GM23338 (cell line): ENCODE measurements at regions not wholly inside any gene's neighbourhood (a gene's known extent, or its start where the extent isn't known, plus 50 kb on each side); places are given as distances from the start of the nearest gene placed in this dataset.

Source experiments
- ATAC-seq: fragments of 200-7000 bp; cut with Tn5 transposase; 3 replicates; pipeline ENCODE4 v1.9.1; 2020
- DNase-seq: peaks from one replicate; pipeline ENCODE4 v3.0.0-alpha.2; 2015; ENCODE audit warnings: low spot score
- H2AFZ ChIP-seq: fragments of 200-600 bp; sonication (generic); 2 replicates; pipeline ENCODE4 v1.8.0; 2016; ENCODE audit warnings: antibody characterized with exemption, mild to moderate bottlenecking, moderate library complexity
- H3F3A ChIP-seq: fragments of 200-600 bp; sonication (generic); replicated peaks from 2 replicates; pipeline ENCODE4 v1.8.0; 2017; ENCODE audit warnings: antibody characterized with exemption, mixed run types, low read depth
- H3K27ac ChIP-seq: fragments of 200-600 bp; sonication (generic); 2 replicates; pipeline ENCODE4 v1.6.1; 2016; ENCODE audit warnings: low read depth
- H3K27me3 ChIP-seq: fragments of 200-600 bp; sonication (generic); 2 replicates; pipeline ENCODE4 v1.8.0; 2016; ENCODE audit warnings: mild to moderate bottlenecking, mixed run types, moderate library complexity; ENCODE audit not compliant: insufficient read depth
- H3K36me3 ChIP-seq: fragments of 200-600 bp; sonication (generic); 2 replicates; pipeline ENCODE4 v1.8.0; 2016; ENCODE audit warnings: mild to moderate bottlenecking; ENCODE audit not compliant: insufficient read depth
- H3K4me1 ChIP-seq: fragments of 200-600 bp; sonication (generic); 2 replicates; pipeline ENCODE4 v1.8.0; 2016; ENCODE audit warnings: mild to moderate bottlenecking, moderate library complexity; ENCODE audit not compliant: insufficient read depth
- H3K4me2 ChIP-seq: fragments of 200-600 bp; sonication (generic); 2 replicates; pipeline ENCODE4 v1.7.1; 2017; ENCODE audit warnings: mixed run types
- H3K4me3 ChIP-seq: fragments of 200-600 bp; sonication (generic); 2 replicates; pipeline ENCODE4 v1.6.1; 2016; ENCODE audit warnings: mixed run types
- H3K79me2 ChIP-seq: fragments of 200-600 bp; sonication (generic); replicated peaks from 2 replicates; pipeline ENCODE4 v1.8.0; 2017; ENCODE audit warnings: mild to moderate bottlenecking; ENCODE audit not compliant: insufficient read depth
- H3K9me2 ChIP-seq: fragments of 200-600 bp; sonication (generic); 2 replicates; pipeline ENCODE4 v1.8.0; 2017; ENCODE audit not compliant: insufficient read depth
- H4K20me1 ChIP-seq: fragments of 200-600 bp; sonication (generic); replicated peaks from 2 replicates; pipeline ENCODE4 v1.8.0; 2017; ENCODE audit warnings: mild to moderate bottlenecking; ENCODE audit not compliant: insufficient read depth
- H3K27ac Mint-ChIP-seq: 2 replicates; pipeline ENCODE4 v1.8.0; 2020; ENCODE audit warnings: inconsistent platforms, mild to moderate bottlenecking, moderate library complexity, mixed read lengths
- H3K27me3 Mint-ChIP-seq: 3 replicates; pipeline ENCODE4 v1.8.0; 2022; ENCODE audit warnings: low read depth, mild to moderate bottlenecking, moderate library complexity, mixed read lengths, inconsistent platforms; ENCODE audit not compliant: insufficient read depth, poor library complexity
- H3K36me3 Mint-ChIP-seq: 3 replicates; pipeline ENCODE4 v1.8.0; 2021; ENCODE audit warnings: low read depth, mild to moderate bottlenecking, inconsistent platforms, moderate library complexity, mixed read lengths
- H3K4me1 Mint-ChIP-seq: 3 replicates; pipeline ENCODE4 v1.8.0; 2020; ENCODE audit warnings: mild to moderate bottlenecking, inconsistent platforms, mixed read lengths
- H3K4me3 Mint-ChIP-seq: 3 replicates; pipeline ENCODE4 v1.8.0; 2021; ENCODE audit warnings: moderate library complexity, mild to moderate bottlenecking, inconsistent platforms, mixed read lengths
- H3K9me3 Mint-ChIP-seq: 3 replicates; pipeline ENCODE4 v1.8.0; 2020; ENCODE audit warnings: moderate library complexity, mild to moderate bottlenecking, inconsistent platforms, mixed read lengths
- CREB1 ChIP-seq: fragments of 250-450 bp; sonication (Bioruptor Pico); IDR thresholded peaks from 2 replicates; pipeline ENCODE4 v1.5.0; 2020; ENCODE audit warnings: low read depth, mild to moderate bottlenecking, moderate library complexity
- EZH2 ChIP-seq: fragments of 200-600 bp; sonication (generic); IDR thresholded peaks from one replicate; pipeline ENCODE4 v1.8.0; 2017; ENCODE audit warnings: antibody characterized with exemption, mild to moderate bottlenecking, low read depth; ENCODE audit not compliant: unreplicated experiment
- EZH2phosphoT487 ChIP-seq: fragments of 200-600 bp; sonication (generic); IDR thresholded peaks from one replicate; pipeline ENCODE4 v1.8.1; 2018; ENCODE audit warnings: antibody characterized with exemption; ENCODE audit not compliant: unreplicated experiment
- JUNB ChIP-seq: IDR thresholded peaks from one replicate; pipeline ENCODE4 v1.6.1; 2016; ENCODE audit warnings: antibody characterized with exemption; ENCODE audit not compliant: unreplicated experiment
- NANOG ChIP-seq: IDR thresholded peaks from 2 replicates; pipeline ENCODE4 v1.6.1; 2016; ENCODE audit warnings: antibody characterized with exemption, borderline replicate concordance
- POLR2AphosphoS5 ChIP-seq: IDR thresholded peaks from 2 replicates; pipeline ENCODE4 v1.6.1; 2016; ENCODE audit warnings: antibody characterized with exemption, low read depth
- STAT1 ChIP-seq: IDR thresholded peaks from one replicate; pipeline ENCODE4 v1.6.1; 2016; ENCODE audit warnings: antibody characterized with exemption; ENCODE audit not compliant: unreplicated experiment
- ZNF114 ChIP-seq: fragments of 250-450 bp; sonication (Bioruptor Pico); IDR thresholded peaks from 2 replicates; pipeline ENCODE4 v1.5.0; 2020; ENCODE audit warnings: mild to moderate bottlenecking, moderate library complexity
- ZNF331 ChIP-seq: fragments of 250-450 bp; sonication (Bioruptor Pico); IDR thresholded peaks from 2 replicates; pipeline ENCODE4 v1.5.0; 2020; ENCODE audit warnings: low read depth, mild to moderate bottlenecking, moderate library complexity
- TF ChIP-seq, protein P1 (sequence below): IDR thresholded peaks from one replicate; pipeline ENCODE4 v1.6.1; 2018; ENCODE audit warnings: antibody characterized with exemption; ENCODE audit not compliant: unreplicated experiment
- TF ChIP-seq, protein P2 (sequence below): IDR thresholded peaks from 2 replicates; pipeline ENCODE4 v1.6.1; 2016; ENCODE audit warnings: antibody characterized with exemption
- TF ChIP-seq, protein P3 (sequence below), 2 experiments: fragments of 200-600 bp in 1 of 2; sonication (generic) in 1 of 2; conservative IDR thresholded peaks; 2 replicates each; pipeline versions ENCODE4 v1.5.1 to v1.6.1; 2016 to 2017; ENCODE audit warnings: antibody characterized with exemption in 2 of 2, low read depth in 2 of 2, mild to moderate bottlenecking in 2 of 2, moderate library complexity in 1 of 2
- TF ChIP-seq, protein P4 (sequence below): fragments of 250-450 bp; sonication (Bioruptor Pico); IDR thresholded peaks from 2 replicates; pipeline ENCODE4 v1.5.0; 2020; ENCODE audit warnings: mild to moderate bottlenecking, moderate library complexity

DNA sequence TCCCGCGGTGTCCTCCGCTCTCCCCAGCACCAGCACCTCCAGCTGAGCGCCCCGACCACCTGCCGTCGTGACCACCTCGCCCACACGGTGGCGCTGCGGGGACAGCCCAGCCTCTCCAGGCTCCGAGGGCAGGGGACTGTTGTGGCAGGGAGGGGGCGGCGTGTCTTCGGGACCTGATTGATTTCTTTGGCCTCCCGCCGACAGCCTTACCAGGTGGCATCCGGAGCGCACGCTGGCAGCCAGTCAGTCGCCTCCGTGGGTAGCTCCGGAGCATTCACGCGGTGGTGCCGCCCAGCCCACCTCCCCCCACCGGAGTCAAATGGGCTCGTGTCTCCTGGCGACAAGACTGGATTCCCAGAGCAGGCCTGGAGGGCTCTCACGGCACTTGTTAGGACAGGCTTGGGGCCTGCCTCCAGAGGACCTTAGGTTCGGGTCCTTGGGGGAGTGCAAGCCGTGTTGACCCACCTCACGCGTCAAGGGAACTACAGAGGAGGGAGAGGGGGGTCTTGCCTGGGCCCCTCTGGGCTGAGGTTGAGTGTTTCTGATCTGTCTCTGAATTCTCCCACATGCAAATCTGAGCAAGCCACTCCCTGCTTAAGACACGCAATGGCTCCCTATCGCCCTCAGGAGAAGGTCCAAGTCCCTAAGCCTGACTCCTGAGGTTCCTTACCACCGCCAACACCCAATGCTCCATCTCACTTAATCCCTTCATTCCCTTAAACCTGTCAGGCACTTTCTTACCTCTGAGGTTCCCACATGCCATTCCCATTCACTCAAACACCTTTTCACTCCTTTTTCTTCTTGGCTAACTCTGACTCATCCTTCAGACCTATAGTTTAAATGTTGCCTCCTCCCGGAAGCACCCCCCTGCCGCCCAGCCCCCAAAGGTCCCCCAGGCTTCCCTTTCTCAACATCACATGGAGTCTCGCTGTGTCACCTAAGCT, 51.2 kb upstream of the GGTA1 start:
- Histone ChIP-seq H4K20me1 (no peaks in the 10 kb centered on the region), H3K4me3 (peak overlapping the region; percentile 68), H3K27me3 (peaks cover 14% of the 10 kb centered on the region; the same call in 1 of the 2 replicates), H3F3A (no peaks in the 10 kb centered on the region), H3K36me3 (no peaks in the 10 kb centered on the region), H3K27ac (no peak overlapping the region), H3K4me2 (peak overlapping the region; percentile 78), H3K79me2 (no peaks in the 10 kb centered on the region), H3K9me2 (no peaks in the 10 kb centered on the region), H2AFZ (peak overlapping the region; percentile 84; the same call in 1 of the 2 replicates), H3K4me1 (peaks cover 8% of the 10 kb centered on the region; the same call in 1 of the 2 replicates)
- no peak overlapping the region for H3K27ac Mint-ChIP-seq
- H3K4me3 Mint-ChIP-seq, result peak overlapping the region; percentile 67
- no peaks in the 10 kb centered on the region for H3K36me3 Mint-ChIP-seq
- peaks cover 3% of the 10 kb centered on the region; the same call in 1 of the 3 replicates for H3K4me1 Mint-ChIP-seq
- ATAC-seq, result peak; percentile 75
- no peaks in the 10 kb centered on the region; the same call in 2 of the 3 replicates for H3K9me3 Mint-ChIP-seq
- DNase-seq, result peak; percentile 88
- no peak for TF ChIP-seq JUNB
- TF ChIP-seq, protein P1, sequence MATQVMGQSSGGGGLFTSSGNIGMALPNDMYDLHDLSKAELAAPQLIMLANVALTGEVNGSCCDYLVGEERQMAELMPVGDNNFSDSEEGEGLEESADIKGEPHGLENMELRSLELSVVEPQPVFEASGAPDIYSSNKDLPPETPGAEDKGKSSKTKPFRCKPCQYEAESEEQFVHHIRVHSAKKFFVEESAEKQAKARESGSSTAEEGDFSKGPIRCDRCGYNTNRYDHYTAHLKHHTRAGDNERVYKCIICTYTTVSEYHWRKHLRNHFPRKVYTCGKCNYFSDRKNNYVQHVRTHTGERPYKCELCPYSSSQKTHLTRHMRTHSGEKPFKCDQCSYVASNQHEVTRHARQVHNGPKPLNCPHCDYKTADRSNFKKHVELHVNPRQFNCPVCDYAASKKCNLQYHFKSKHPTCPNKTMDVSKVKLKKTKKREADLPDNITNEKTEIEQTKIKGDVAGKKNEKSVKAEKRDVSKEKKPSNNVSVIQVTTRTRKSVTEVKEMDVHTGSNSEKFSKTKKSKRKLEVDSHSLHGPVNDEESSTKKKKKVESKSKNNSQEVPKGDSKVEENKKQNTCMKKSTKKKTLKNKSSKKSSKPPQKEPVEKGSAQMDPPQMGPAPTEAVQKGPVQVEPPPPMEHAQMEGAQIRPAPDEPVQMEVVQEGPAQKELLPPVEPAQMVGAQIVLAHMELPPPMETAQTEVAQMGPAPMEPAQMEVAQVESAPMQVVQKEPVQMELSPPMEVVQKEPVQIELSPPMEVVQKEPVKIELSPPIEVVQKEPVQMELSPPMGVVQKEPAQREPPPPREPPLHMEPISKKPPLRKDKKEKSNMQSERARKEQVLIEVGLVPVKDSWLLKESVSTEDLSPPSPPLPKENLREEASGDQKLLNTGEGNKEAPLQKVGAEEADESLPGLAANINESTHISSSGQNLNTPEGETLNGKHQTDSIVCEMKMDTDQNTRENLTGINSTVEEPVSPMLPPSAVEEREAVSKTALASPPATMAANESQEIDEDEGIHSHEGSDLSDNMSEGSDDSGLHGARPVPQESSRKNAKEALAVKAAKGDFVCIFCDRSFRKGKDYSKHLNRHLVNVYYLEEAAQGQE, result no peak
- no peak for TF ChIP-seq STAT1
- TF ChIP-seq, protein P2, sequence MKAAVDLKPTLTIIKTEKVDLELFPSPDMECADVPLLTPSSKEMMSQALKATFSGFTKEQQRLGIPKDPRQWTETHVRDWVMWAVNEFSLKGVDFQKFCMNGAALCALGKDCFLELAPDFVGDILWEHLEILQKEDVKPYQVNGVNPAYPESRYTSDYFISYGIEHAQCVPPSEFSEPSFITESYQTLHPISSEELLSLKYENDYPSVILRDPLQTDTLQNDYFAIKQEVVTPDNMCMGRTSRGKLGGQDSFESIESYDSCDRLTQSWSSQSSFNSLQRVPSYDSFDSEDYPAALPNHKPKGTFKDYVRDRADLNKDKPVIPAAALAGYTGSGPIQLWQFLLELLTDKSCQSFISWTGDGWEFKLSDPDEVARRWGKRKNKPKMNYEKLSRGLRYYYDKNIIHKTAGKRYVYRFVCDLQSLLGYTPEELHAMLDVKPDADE, result no peak
- TF ChIP-seq NANOG, result no peak
- TF ChIP-seq POLR2AphosphoS5, result no peak
- no peak for TF ChIP-seq EZH2phosphoT487
- TF ChIP-seq, protein P3, sequence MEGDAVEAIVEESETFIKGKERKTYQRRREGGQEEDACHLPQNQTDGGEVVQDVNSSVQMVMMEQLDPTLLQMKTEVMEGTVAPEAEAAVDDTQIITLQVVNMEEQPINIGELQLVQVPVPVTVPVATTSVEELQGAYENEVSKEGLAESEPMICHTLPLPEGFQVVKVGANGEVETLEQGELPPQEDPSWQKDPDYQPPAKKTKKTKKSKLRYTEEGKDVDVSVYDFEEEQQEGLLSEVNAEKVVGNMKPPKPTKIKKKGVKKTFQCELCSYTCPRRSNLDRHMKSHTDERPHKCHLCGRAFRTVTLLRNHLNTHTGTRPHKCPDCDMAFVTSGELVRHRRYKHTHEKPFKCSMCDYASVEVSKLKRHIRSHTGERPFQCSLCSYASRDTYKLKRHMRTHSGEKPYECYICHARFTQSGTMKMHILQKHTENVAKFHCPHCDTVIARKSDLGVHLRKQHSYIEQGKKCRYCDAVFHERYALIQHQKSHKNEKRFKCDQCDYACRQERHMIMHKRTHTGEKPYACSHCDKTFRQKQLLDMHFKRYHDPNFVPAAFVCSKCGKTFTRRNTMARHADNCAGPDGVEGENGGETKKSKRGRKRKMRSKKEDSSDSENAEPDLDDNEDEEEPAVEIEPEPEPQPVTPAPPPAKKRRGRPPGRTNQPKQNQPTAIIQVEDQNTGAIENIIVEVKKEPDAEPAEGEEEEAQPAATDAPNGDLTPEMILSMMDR (conservative IDR thresholded peaks at IDR 0.05; ENCODE audit: low read depth in 2 of 2), result peak; percentile 76 to 99
- TF ChIP-seq, protein P4, sequence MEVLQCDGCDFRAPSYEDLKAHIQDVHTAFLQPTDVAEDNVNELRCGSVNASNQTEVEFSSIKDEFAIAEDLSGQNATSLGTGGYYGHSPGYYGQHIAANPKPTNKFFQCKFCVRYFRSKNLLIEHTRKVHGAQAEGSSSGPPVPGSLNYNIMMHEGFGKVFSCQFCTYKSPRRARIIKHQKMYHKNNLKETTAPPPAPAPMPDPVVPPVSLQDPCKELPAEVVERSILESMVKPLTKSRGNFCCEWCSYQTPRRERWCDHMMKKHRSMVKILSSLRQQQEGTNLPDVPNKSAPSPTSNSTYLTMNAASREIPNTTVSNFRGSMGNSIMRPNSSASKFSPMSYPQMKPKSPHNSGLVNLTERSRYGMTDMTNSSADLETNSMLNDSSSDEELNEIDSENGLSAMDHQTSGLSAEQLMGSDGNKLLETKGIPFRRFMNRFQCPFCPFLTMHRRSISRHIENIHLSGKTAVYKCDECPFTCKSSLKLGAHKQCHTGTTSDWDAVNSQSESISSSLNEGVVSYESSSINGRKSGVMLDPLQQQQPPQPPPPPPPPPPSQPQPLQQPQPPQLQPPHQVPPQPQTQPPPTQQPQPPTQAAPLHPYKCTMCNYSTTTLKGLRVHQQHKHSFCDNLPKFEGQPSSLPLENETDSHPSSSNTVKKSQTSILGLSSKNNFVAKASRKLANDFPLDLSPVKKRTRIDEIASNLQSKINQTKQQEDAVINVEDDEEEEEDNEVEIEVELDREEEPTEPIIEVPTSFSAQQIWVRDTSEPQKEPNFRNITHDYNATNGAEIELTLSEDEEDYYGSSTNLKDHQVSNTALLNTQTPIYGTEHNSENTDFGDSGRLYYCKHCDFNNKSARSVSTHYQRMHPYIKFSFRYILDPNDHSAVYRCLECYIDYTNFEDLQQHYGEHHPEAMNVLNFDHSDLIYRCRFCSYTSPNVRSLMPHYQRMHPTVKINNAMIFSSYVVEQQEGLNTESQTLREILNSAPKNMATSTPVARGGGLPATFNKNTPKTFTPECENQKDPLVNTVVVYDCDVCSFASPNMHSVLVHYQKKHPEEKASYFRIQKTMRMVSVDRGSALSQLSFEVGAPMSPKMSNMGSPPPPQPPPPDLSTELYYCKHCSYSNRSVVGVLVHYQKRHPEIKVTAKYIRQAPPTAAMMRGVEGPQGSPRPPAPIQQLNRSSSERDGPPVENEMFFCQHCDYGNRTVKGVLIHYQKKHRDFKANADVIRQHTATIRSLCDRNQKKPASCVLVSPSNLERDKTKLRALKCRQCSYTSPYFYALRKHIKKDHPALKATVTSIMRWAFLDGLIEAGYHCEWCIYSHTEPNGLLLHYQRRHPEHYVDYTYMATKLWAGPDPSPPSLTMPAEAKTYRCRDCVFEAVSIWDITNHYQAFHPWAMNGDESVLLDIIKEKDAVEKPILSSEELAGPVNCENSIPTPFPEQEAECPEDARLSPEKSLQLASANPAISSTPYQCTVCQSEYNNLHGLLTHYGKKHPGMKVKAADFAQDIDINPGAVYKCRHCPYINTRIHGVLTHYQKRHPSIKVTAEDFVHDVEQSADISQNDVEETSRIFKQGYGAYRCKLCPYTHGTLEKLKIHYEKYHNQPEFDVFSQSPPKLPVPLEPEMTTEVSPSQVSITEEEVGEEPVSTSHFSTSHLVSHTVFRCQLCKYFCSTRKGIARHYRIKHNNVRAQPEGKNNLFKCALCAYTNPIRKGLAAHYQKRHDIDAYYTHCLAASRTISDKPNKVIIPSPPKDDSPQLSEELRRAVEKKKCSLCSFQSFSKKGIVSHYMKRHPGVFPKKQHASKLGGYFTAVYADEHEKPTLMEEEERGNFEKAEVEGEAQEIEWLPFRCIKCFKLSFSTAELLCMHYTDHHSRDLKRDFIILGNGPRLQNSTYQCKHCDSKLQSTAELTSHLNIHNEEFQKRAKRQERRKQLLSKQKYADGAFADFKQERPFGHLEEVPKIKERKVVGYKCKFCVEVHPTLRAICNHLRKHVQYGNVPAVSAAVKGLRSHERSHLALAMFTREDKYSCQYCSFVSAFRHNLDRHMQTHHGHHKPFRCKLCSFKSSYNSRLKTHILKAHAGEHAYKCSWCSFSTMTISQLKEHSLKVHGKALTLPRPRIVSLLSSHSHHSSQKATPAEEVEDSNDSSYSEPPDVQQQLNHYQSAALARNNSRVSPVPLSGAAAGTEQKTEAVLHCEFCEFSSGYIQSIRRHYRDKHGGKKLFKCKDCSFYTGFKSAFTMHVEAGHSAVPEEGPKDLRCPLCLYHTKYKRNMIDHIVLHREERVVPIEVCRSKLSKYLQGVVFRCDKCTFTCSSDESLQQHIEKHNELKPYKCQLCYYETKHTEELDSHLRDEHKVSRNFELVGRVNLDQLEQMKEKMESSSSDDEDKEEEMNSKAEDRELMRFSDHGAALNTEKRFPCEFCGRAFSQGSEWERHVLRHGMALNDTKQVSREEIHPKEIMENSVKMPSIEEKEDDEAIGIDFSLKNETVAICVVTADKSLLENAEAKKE, result no peak
- 0 out of 2 replicates have a peak, but pooled peaks have one; percentile 37 for TF ChIP-seq CREB1
- TF ChIP-seq ZNF331 (CRISPR knock-in tag), result no peak
- TF ChIP-seq EZH2, result no peak
- TF ChIP-seq ZNF114 (CRISPR knock-in tag), result no peak
- peaks cover 25% of the 10 kb centered on the region for H3K27me3 Mint-ChIP-seq
